Thyroid gland (tissue), 4 donors: ENCODE measurements at regions not wholly inside any gene's neighbourhood (a gene's known extent, or its start where the extent isn't known, plus 50 kb on each side); places are given as distances from the start of the nearest gene placed in this dataset.

ENCODE experiments used
- CTCF ChIP-seq, 6 experiments: fragments of 200-600 bp in 3 of 6; fragments of 450-650 bp in 3 of 6; sonication (generic) in 3 of 6; IDR thresholded peaks; one replicate each; pipeline ENCODE4 v1.5.1; 2016 to 2019; ENCODE audit warnings: antibody characterized with exemption in 6 of 6, mild to moderate bottlenecking in 2 of 6, inconsistent platforms in 1 of 6, moderate library complexity in 1 of 6
- POLR2A ChIP-seq, 2 donors: fragments of 450-650 bp; IDR thresholded peaks; one replicate each; pipeline ENCODE4 v1.6.1; 2017; ENCODE audit warnings: antibody characterized with exemption in 2 of 2, mild to moderate bottlenecking in 2 of 2, moderate library complexity in 1 of 2

- no peak for TF ChIP-seq CTCF (IDR thresholded peaks at IDR 0.05)
- no peak for TF ChIP-seq POLR2A (IDR thresholded peaks at IDR 0.05)
These were observed 375.6 kb downstream of the PDGFC start for GRCh38 chr4:156596026-156596425.
